BE2C (cell line): ENCODE measurements at regions not wholly inside any gene's neighbourhood (a gene's known extent, or its start where the extent isn't known, plus 50 kb on each side); places are given as distances from the start of the nearest gene placed in this dataset.
"Not testable (repeated sequence)": the region's sequence is repeated elsewhere in the genome, so short reads cannot be mapped to it uniquely, and the experiment has no call there.

Experiments used
- DNase-seq: peaks from one replicate; pipeline ENCODE4 v3.0.0-alpha.2; 2020
- H3K27me3 ChIP-seq: fragments of 250-450 bp; sonication (Bioruptor Pico); 2 replicates; pipeline ENCODE4 v1.5.1; 2020; ENCODE audit warnings: mild to moderate bottlenecking
- H3K36me3 ChIP-seq: fragments of 250-450 bp; sonication (Bioruptor Pico); 2 replicates; pipeline ENCODE4 v1.5.1; 2020; ENCODE audit warnings: mild to moderate bottlenecking
- H3K4me1 ChIP-seq: fragments of 250-450 bp; sonication (Bioruptor Pico); 2 replicates; pipeline ENCODE4 v1.5.1; 2020
- H3K4me3 ChIP-seq: 2 replicates; pipeline ENCODE4 v1.5.1; 2011; ENCODE audit warnings: low read depth, low read length
- H3K9me3 ChIP-seq: fragments of 250-450 bp; sonication (Bioruptor Pico); 2 replicates; pipeline ENCODE4 v1.5.1; 2020
- CTCF ChIP-seq: IDR thresholded peaks from 2 replicates; pipeline ENCODE4 v1.5.1; 2012; ENCODE audit warnings: mild to moderate bottlenecking, low read depth, low read length

DNA sequence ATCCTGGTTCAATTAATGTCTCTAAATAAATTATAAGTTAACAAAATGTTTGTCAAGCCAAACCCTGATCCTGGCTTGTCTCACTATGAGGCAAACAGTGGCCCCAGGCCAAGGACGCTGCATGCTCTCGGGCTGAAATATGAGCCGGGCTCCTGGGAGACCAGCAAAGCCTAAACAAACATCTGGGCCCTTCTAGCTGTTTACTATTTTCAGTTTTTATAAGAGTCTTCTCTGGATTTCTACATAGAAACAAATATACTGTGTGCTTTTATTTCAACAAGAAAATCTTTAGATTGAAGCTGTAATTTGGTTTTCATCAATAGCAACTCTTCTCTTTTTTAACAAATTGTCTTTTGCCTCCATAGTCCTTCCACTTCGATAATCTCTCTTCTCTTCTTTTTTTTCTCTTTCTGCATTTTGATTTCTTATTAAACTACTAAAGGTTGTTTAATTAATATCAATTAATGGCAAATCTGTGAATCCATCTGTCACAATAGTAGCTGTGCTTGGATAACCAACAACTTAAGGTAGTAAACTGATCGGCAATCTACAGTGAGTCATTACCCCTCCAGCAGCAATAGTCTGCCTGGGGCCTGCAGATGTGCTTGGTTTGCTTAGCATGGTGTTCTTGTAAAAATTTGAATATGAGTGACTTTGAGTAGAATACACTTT is 83.3 kb upstream of the DNAJC1 start:
- Histone ChIP-seq H3K9me3 (no peaks in the 10 kb centered on the region), H3K27me3 (no peaks in the 10 kb centered on the region), H3K4me3 (no peak overlapping the region), H3K4me1 (no peaks in the 10 kb centered on the region), H3K36me3 (no peaks in the 10 kb centered on the region)
- TF ChIP-seq CTCF: no peak
- DNase-seq: peak; percentile 47

DNA sequence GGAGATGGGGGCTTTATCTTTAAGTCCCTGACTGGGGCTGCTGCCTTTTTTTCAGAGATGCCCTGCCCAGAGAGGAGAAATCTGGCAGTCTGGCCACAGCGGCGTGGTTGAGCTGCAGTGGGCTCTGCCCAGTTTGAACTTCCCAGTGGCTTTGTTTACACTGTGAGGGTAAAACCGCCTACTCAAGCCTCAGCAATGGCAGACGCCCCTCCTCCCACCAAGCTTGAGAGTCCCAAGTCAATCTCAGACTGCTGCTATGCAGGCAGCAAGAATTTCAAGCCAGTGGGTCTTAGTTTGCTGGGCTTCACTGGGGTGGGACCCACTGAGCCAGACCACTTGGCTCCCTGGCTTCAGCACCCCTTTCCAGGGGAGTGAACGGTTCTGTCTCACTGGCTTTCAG is 76.4 kb upstream of the DNAJC1 start:
- not testable (repeated sequence) for H3K9me3 ChIP-seq, H3K4me3 ChIP-seq, H3K4me1 ChIP-seq, DNase-seq, H3K36me3 ChIP-seq, H3K27me3 ChIP-seq

- no peak for TF ChIP-seq CTCF
Observed at GRCh38 chr10:22071332-22071731, 67.8 kb upstream of the DNAJC1 start.

DNA sequence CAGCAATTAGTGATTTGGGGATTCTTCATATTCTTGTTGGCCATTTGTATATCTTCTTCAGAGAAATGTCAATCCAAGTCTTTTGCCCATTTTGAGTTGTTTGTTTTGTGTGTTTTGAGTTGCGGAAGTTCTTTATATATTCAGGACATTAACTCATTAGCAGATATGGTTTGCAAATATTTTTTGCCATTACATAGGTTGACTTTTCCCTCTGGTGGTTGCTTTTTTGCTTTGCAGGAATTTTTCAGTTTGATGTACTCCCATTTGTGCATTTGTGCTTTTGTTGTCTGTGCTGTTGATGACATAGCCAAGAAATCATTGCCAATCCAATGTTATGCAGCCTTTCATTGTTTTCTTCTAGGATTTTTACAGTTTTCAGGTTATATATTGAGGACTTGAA is 63.6 kb upstream of the DNAJC1 start:
- H3K27me3 ChIP-seq: no peaks in the 10 kb centered on the region
- H3K4me1 ChIP-seq: no peaks in the 10 kb centered on the region
- no peaks in the 10 kb centered on the region for H3K36me3 ChIP-seq
- no peak for DNase-seq
- no peak for TF ChIP-seq CTCF
- H3K4me3 ChIP-seq: no peak overlapping the region
- no peaks in the 10 kb centered on the region for H3K9me3 ChIP-seq

More at GRCh38 chr10:22071332-22071731, 67.8 kb upstream of the DNAJC1 start:
- Histone ChIP-seq H3K36me3 (no peaks in the 10 kb centered on the region), H3K4me1 (no peaks in the 10 kb centered on the region), H3K4me3 (no peak overlapping the region), H3K27me3 (no peaks in the 10 kb centered on the region), H3K9me3 (no peaks in the 10 kb centered on the region)
- DNase-seq: no peak

GRCh38 chr10:22060984-22061383 is 57.5 kb upstream of the DNAJC1 start:
- H3K4me3 ChIP-seq, DNase-seq, H3K36me3 ChIP-seq, H3K27me3 ChIP-seq, H3K4me1 ChIP-seq, H3K9me3 ChIP-seq: not testable (repeated sequence)

- Histone ChIP-seq H3K36me3 (no peaks in the 10 kb centered on the region), H3K4me3 (no peak overlapping the region), H3K9me3 (no peaks in the 10 kb centered on the region), H3K4me1 (no peaks in the 10 kb centered on the region), H3K27me3 (no peaks in the 10 kb centered on the region)
- TF ChIP-seq CTCF: no peak
- no peak for DNase-seq
Observed at GRCh38 chr10:22058201-22058600, 54.7 kb upstream of the DNAJC1 start.

GRCh38 chr10:22054961-22055360 is 51.4 kb upstream of the DNAJC1 start:
- no peaks in the 10 kb centered on the region for H3K36me3 ChIP-seq
- no peak for DNase-seq

More at GRCh38 chr10:22054961-22055360, 51.4 kb upstream of the DNAJC1 start:
- TF ChIP-seq CTCF: no peak
- Histone ChIP-seq H3K4me1 (no peaks in the 10 kb centered on the region), H3K9me3 (no peaks in the 10 kb centered on the region), H3K4me3 (no peak overlapping the region), H3K27me3 (no peaks in the 10 kb centered on the region)
